Stimulated activated CD8-positive, alpha-beta memory T cell treated with anti-CD3 and anti-CD28 coated beads, Interleukin-15, amount 100 ng/mL, for 1 hour (primary cell): ENCODE measurements at regions not wholly inside any gene's neighbourhood (a gene's known extent, or its start where the extent isn't known, plus 50 kb on each side); places are given as distances from the start of the nearest gene placed in this dataset.

ENCODE experiments used
- DNase-seq: peaks from one replicate; pipeline ENCODE4 v3.0.0-alpha.2; 2020; ENCODE audit warnings: low read depth

GRCh38 chr11:70742553-70743291 is 344.4 kb downstream of the CTTN start:
- no peak for DNase-seq

GRCh38 chr11:70743329-70743728 is 345.0 kb downstream of the CTTN start:
- no peak for DNase-seq

- no peak for DNase-seq
These were observed 345.6 kb downstream of the CTTN start for GRCh38 chr11:70743941-70744351.

- DNase-seq: no peak
These were observed 346.3 kb downstream of the CTTN start for GRCh38 chr11:70744396-70745185.

GRCh38 chr11:70745451-70745850 is 347.1 kb downstream of the CTTN start:
- no peak for DNase-seq

- DNase-seq: no peak
These were observed 347.6 kb downstream of the CTTN start for GRCh38 chr11:70745941-70746340.

GRCh38 chr11:70746351-70746750 is 348.0 kb downstream of the CTTN start:
- DNase-seq: no peak

- no peak for DNase-seq
These were observed 349.0 kb downstream of the CTTN start for GRCh38 chr11:70747285-70747684.

- no peak for DNase-seq
These were observed 349.6 kb downstream of the CTTN start for GRCh38 chr11:70747921-70748320.

GRCh38 chr11:70751142-70751734 is 352.9 kb downstream of the CTTN start:
- DNase-seq: no peak

GRCh38 chr11:70755410-70756158 is 357.3 kb downstream of the CTTN start:
- DNase-seq: peak; percentile 23

GRCh38 chr11:70756341-70756740 is 358.0 kb downstream of the CTTN start:
- DNase-seq: no peak

GRCh38 chr11:70756756-70757155 is 358.4 kb downstream of the CTTN start:
- DNase-seq: no peak

GRCh38 chr11:70757241-70757640 is 358.9 kb downstream of the CTTN start:
- no peak for DNase-seq

- no peak for DNase-seq
These were observed 359.9 kb downstream of the CTTN start for GRCh38 chr11:70758206-70758605.

- DNase-seq: no peak
These were observed 361.5 kb downstream of the CTTN start for GRCh38 chr11:70759846-70760245.

GRCh38 chr11:70760416-70761020 is 362.2 kb downstream of the CTTN start:
- DNase-seq: no peak

GRCh38 chr11:70761094-70761907 is 363.0 kb downstream of the CTTN start:
- no peak for DNase-seq

GRCh38 chr11:70761908-70762337 is 363.6 kb downstream of the CTTN start:
- DNase-seq: no peak

- DNase-seq: no peak
These were observed 364.5 kb downstream of the CTTN start for GRCh38 chr11:70762810-70763209.

- DNase-seq: no peak
These were observed 365.3 kb downstream of the CTTN start for GRCh38 chr11:70763606-70764005.
